ENCODE measurements at regions not wholly inside any gene's neighbourhood (a gene's known extent, or its start where the extent isn't known, plus 50 kb on each side); places are given as distances from the start of the nearest gene placed in this dataset.
"Not testable (repeated sequence)": the region's sequence is repeated elsewhere in the genome, so short reads cannot be mapped to it uniquely, and the experiment has no call there.

DNA sequence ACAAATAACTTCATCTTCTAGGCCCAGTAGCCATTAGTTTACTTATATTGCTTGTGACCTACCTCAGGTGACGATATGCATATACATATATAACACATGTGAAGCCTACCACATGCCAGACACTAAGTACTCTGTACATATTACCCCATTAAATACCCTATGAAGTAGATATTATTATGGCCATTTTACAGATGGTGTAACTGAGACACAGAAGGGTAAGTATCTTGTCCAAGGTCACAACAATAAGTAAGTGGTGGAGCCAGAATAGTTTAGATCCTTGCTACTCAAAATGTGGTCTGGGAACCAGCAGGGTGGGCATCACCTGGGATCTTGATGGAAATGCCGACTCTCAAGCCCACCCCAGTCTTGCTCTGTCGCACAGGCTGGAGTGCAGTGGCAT, 78.1 kb upstream of the RAPGEF2 start:
- H3K4me3 Mint-ChIP-seq: no peak overlapping the region
- POLR2A ChIA-PET: no interaction called here

DNA sequence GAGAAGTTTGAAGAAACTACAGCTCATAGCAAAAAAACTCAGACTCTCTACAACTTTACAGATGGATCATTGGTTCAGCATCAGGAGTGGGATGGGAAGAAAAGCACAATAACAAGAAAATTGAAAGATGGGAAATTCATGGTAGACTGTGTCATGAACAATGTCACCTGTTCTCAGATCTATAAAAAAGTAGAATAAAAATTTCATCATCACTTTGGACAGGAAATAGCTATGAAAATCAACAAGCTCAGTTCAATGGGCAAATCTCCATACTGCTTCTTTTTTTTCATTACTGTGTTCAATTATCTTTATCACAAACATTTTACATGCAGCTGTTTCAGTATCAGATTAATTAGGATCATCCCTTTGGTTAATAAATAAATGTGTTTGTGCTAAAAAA, 76.5 kb upstream of the RAPGEF2 start:
- H3K9me3 Mint-ChIP-seq: no peaks in the 10 kb centered on the region

More for the DNA sequence above, 78.1 kb upstream of the RAPGEF2 start:
- DNase-seq: no peak
- Mint-ChIP-seq H3K27ac (no peak overlapping the region), H3K36me3 (no peaks in the 10 kb centered on the region), H3K27me3 (peaks cover 0 to 3% of the 10 kb centered on the region in 2 donors), H3K9me3 (no peaks in the 10 kb centered on the region), H3K4me1 (no peaks in the 10 kb centered on the region)
- WGBS (ENCODE audit: insufficient coverage): 100% methylated on average over 2 of the region's 3 CpGs
- CTCF ChIA-PET: no interaction called here
- Histone ChIP-seq H3K4me3 (ENCODE audit: control insufficient read depth in 1 of 2, extremely low read depth in 1 of 2, low read length in 1 of 2) (no peak overlapping the region), H3K9me3 (no peaks in the 10 kb centered on the region), H3K27ac (ENCODE audit: low read length) (no peak overlapping the region), H3K36me3 (ENCODE audit: control insufficient read depth in 2 of 2, extremely low read depth in 1 of 2, insufficient read depth in 1 of 2, low read length in 1 of 2) (no peaks in the 10 kb centered on the region), H3K27me3 (replicated peaks in 1 of 2; ENCODE audit: control insufficient read depth in 2 of 2, extremely low read depth in 1 of 2, insufficient read depth in 2 of 2, low read length in 1 of 2) (no peaks in the 10 kb centered on the region), H3K4me1 (ENCODE audit: control insufficient read depth in 1 of 2, extremely low read depth in 1 of 2, insufficient read depth in 2 of 2, low read length in 2 of 2) (no peaks in the 10 kb centered on the region)
- ATAC-seq (replicated peaks in 1 of 4): no peak

DNA sequence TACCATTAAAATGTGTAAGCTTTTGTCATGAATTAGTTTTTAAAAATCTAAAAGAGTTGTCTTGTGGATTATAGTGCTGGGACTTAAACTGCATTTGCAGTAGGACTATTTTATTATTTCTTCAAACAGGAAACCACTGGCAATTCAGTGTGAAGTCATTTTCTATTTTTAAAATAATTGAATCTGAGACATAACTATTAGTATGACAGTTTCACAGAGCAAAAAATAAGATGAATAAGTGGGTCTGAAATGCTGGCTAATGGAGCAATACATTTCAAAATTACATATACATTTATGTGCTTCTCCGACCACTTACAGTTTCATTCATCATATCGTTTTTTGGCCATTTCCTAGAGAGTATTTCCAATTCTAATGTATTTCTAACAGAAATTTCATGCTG, 75.3 kb upstream of the RAPGEF2 start:
- H3K4me1 Mint-ChIP-seq: no peaks in the 10 kb centered on the region
- Histone ChIP-seq H3K4me1 (ENCODE audit: control insufficient read depth in 1 of 2, extremely low read depth in 1 of 2, insufficient read depth in 2 of 2, low read length in 2 of 2) (no peaks in the 10 kb centered on the region), H3K9me3 (no peaks in the 10 kb centered on the region), H3K27me3 (replicated peaks in 1 of 2; ENCODE audit: control insufficient read depth in 2 of 2, extremely low read depth in 1 of 2, insufficient read depth in 2 of 2, low read length in 1 of 2) (peaks cover 0 to 3% of the 10 kb centered on the region in 2 experiments), H3K36me3 (ENCODE audit: control insufficient read depth in 2 of 2, extremely low read depth in 1 of 2, insufficient read depth in 1 of 2, low read length in 1 of 2) (no peaks in the 10 kb centered on the region), H3K4me3 (ENCODE audit: control insufficient read depth in 1 of 2, extremely low read depth in 1 of 2, low read length in 1 of 2) (no peak overlapping the region), H3K27ac (ENCODE audit: low read length) (no peak overlapping the region)
- no peaks in the 10 kb centered on the region for H3K36me3 Mint-ChIP-seq
- H3K9me3 Mint-ChIP-seq: no peaks in the 10 kb centered on the region
- no CpG with 5 or more reads among the region's 2 CpGs for WGBS (ENCODE audit: insufficient coverage)
- peaks cover 4 to 6% of the 10 kb centered on the region in 2 donors for H3K27me3 Mint-ChIP-seq
- no peak overlapping the region for H3K4me3 Mint-ChIP-seq
- no peak overlapping the region for H3K27ac Mint-ChIP-seq
- CTCF ChIA-PET: no interaction called here
- POLR2A ChIA-PET: no interaction called here
- ATAC-seq (replicated peaks in 1 of 4) (no peak), DNase-seq (no peak)

More for the DNA sequence above, 76.5 kb upstream of the RAPGEF2 start:
- Mint-ChIP-seq H3K4me1 (no peaks in the 10 kb centered on the region), H3K4me3 (no peak overlapping the region), H3K27ac (no peak overlapping the region), H3K36me3 (no peaks in the 10 kb centered on the region), H3K27me3 (peaks cover 4% of the 10 kb centered on the region in 2 donors)
- peaks cover 0 to 3% of the 10 kb centered on the region in 2 experiments for H3K27me3 ChIP-seq (replicated peaks in 1 of 2; ENCODE audit: control insufficient read depth in 2 of 2, extremely low read depth in 1 of 2, insufficient read depth in 2 of 2, low read length in 1 of 2)
- H3K36me3 ChIP-seq (ENCODE audit: control insufficient read depth in 2 of 2, extremely low read depth in 1 of 2, insufficient read depth in 1 of 2, low read length in 1 of 2): no peaks in the 10 kb centered on the region
- POLR2A ChIA-PET: no interaction called here
- CTCF ChIA-PET: interaction anchor here in 1 of 2 donors (1.1 kb wide), 1 partner anchor 13 kb away, joined by 3 read pairs; no protein-coding TSS in a partner anchor
- H3K9me3 ChIP-seq: no peaks in the 10 kb centered on the region
- DNase-seq (no peak), ATAC-seq (replicated peaks in 1 of 4) (no peak)
- no peak overlapping the region for H3K27ac ChIP-seq (ENCODE audit: low read length)
- H3K4me3 ChIP-seq (ENCODE audit: control insufficient read depth in 1 of 2, extremely low read depth in 1 of 2, low read length in 1 of 2): no peak overlapping the region
- no peaks in the 10 kb centered on the region for H3K4me1 ChIP-seq (ENCODE audit: control insufficient read depth in 1 of 2, extremely low read depth in 1 of 2, insufficient read depth in 2 of 2, low read length in 2 of 2)

DNA sequence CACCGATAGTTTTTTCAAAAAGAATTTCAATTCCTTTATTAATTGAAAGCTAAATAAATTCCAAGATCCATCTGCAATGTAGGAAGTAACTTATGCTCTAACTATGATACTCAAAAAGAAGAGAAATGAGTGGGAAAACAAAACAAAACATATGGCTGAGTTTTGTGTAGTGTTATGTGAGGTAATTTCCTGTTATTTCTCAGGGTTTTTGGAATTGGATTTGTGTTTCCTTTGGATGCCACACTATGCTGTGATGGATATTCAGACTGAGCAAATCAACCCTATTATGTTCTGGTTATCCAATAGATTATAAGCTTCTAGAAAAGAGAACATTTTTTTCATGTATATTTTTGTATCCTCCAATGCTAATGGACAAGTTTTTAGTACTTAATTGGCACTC, 73.4 kb upstream of the RAPGEF2 start:
- WGBS (ENCODE audit: insufficient coverage): no CpG with 5 or more reads among the region's 1 CpG
- H3K4me3 Mint-ChIP-seq: no peak overlapping the region
- no peak overlapping the region for H3K27ac Mint-ChIP-seq
- peaks cover 4 to 6% of the 10 kb centered on the region in 2 donors for H3K27me3 Mint-ChIP-seq
- no peaks in the 10 kb centered on the region for H3K4me1 Mint-ChIP-seq
- H3K27ac ChIP-seq (ENCODE audit: low read length): no peak overlapping the region
- H3K36me3 Mint-ChIP-seq: no peaks in the 10 kb centered on the region
- H3K36me3 ChIP-seq (ENCODE audit: control insufficient read depth in 2 of 2, extremely low read depth in 1 of 2, insufficient read depth in 1 of 2, low read length in 1 of 2): no peaks in the 10 kb centered on the region
- no peaks in the 10 kb centered on the region for H3K9me3 ChIP-seq
- H3K27me3 ChIP-seq (replicated peaks in 1 of 2; ENCODE audit: control insufficient read depth in 2 of 2, extremely low read depth in 1 of 2, insufficient read depth in 2 of 2, low read length in 1 of 2): peaks cover 0 to 3% of the 10 kb centered on the region in 2 experiments
- CTCF ChIA-PET: no interaction called here
- H3K4me3 ChIP-seq (ENCODE audit: control insufficient read depth in 1 of 2, extremely low read depth in 1 of 2, low read length in 1 of 2): no peak overlapping the region
- H3K9me3 Mint-ChIP-seq: no peaks in the 10 kb centered on the region
- no peak for ATAC-seq (replicated peaks in 1 of 4)
- H3K4me1 ChIP-seq (ENCODE audit: control insufficient read depth in 1 of 2, extremely low read depth in 1 of 2, insufficient read depth in 2 of 2, low read length in 2 of 2): no peaks in the 10 kb centered on the region
- DNase-seq: no peak
- POLR2A ChIA-PET: interaction anchor here in 1 of 2 donors (0.6 to 1.5 kb wide), 3 partner anchors 9 to 347 kb away, joined by 3 to 5 read pairs (median 4); no protein-coding TSS in a partner anchor

DNA sequence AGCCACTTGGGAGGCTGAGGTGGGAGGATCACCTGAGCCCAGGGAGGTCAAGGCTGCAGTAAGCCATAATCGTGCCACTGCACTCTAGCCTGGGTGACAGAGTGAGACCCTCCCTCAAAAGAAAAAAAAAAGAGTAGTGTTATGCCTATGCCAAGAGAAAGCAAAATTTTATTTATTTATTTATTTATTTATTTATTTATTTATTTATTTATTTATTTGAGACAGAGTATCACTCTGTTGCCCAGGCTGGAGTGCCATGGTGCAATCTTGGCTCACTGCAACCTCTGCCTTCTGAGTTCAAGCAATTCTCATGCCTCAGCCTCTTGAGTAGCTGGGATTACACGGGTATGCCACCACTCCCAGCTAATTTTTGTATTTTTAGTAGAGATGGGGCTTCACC, 72.6 kb upstream of the RAPGEF2 start:
- 83% methylated on average over 1 of the region's 2 CpGs for WGBS (ENCODE audit: insufficient coverage)
- H3K4me3 Mint-ChIP-seq; CTCF ChIA-PET; H3K4me1 Mint-ChIP-seq; H3K36me3 Mint-ChIP-seq; H3K4me1 ChIP-seq (ENCODE audit: control insufficient read depth in 1 of 2, extremely low read depth in 1 of 2, insufficient read depth in 2 of 2, low read length in 2 of 2); H3K9me3 Mint-ChIP-seq; H3K9me3 ChIP-seq; H3K36me3 ChIP-seq (ENCODE audit: control insufficient read depth in 2 of 2, extremely low read depth in 1 of 2, insufficient read depth in 1 of 2, low read length in 1 of 2); H3K27ac ChIP-seq (ENCODE audit: low read length); DNase-seq; H3K27me3 ChIP-seq (replicated peaks in 1 of 2; ENCODE audit: control insufficient read depth in 2 of 2, extremely low read depth in 1 of 2, insufficient read depth in 2 of 2, low read length in 1 of 2); ATAC-seq (replicated peaks in 1 of 4); H3K27me3 Mint-ChIP-seq; H3K4me3 ChIP-seq (ENCODE audit: control insufficient read depth in 1 of 2, extremely low read depth in 1 of 2, low read length in 1 of 2); POLR2A ChIA-PET; H3K27ac Mint-ChIP-seq: not testable (repeated sequence)

DNA sequence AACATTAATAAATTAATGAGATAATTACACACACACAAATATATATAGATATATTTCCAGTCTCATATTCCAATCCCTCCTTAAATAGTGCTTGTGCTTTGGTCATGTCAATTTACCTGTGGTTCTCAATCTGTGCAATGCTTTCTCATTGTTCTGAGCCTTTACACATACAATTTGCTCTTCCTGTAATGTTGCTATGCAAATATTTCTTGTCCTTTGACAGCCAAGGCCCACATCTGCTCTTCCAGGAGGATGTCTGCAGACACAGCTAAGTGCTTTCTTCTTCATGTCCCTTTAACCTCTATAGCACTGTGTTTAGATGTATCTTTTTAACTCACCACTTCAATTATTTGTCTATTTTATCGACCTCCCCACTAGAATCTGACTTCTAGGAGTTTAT, 67.3 kb upstream of the RAPGEF2 start:
- DNase-seq (no peak), ATAC-seq (replicated peaks in 1 of 4) (no peak)
- no peaks in the 10 kb centered on the region for H3K36me3 ChIP-seq (ENCODE audit: control insufficient read depth in 2 of 2, extremely low read depth in 1 of 2, insufficient read depth in 1 of 2, low read length in 1 of 2)
- no peak overlapping the region for H3K27ac Mint-ChIP-seq
- WGBS (ENCODE audit: insufficient coverage): no CpG with 5 or more reads among the region's 1 CpG
- H3K27me3 Mint-ChIP-seq: peaks cover 4 to 10% of the 10 kb centered on the region in 2 donors
- no peak overlapping the region for H3K4me3 ChIP-seq (ENCODE audit: control insufficient read depth in 1 of 2, extremely low read depth in 1 of 2, low read length in 1 of 2)
- no peaks in the 10 kb centered on the region for H3K4me1 Mint-ChIP-seq
- ChIA-PET CTCF (no interaction called here), POLR2A (no interaction called here)
- no peak overlapping the region for H3K27ac ChIP-seq (ENCODE audit: low read length)
- no peak overlapping the region for H3K4me3 Mint-ChIP-seq
- H3K9me3 Mint-ChIP-seq: no peaks in the 10 kb centered on the region
- no peaks in the 10 kb centered on the region for H3K9me3 ChIP-seq
- no peaks in the 10 kb centered on the region for H3K4me1 ChIP-seq (ENCODE audit: control insufficient read depth in 1 of 2, extremely low read depth in 1 of 2, insufficient read depth in 2 of 2, low read length in 2 of 2)
- H3K27me3 ChIP-seq (replicated peaks in 1 of 2; ENCODE audit: control insufficient read depth in 2 of 2, extremely low read depth in 1 of 2, insufficient read depth in 2 of 2, low read length in 1 of 2): peaks cover 0 to 5% of the 10 kb centered on the region in 2 experiments
- H3K36me3 Mint-ChIP-seq: no peaks in the 10 kb centered on the region

DNA sequence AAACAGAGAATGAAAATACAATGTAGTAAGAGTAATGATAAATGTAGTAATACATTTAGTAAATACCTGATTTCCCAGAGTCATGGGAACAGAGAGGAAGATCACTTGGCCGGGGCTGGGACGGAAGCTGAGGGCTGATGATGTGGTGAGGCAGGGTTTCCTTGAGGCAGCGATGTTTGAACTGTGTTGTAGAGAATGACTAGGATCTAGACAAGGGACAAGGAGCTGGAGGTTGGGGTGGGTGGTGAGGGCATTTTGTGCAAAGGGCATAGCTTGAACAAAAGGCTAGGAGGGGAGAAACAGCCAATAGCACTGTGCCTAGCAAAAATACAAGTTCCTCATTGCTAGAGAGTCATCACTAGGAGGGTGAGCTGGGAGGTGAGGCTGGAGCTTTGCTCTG, 64.3 kb upstream of the RAPGEF2 start:
- Histone ChIP-seq H3K9me3 (no peaks in the 10 kb centered on the region), H3K27me3 (replicated peaks in 1 of 2; ENCODE audit: control insufficient read depth in 2 of 2, extremely low read depth in 1 of 2, insufficient read depth in 2 of 2, low read length in 1 of 2) (peaks cover 0 to 8% of the 10 kb centered on the region in 2 experiments), H3K4me1 (ENCODE audit: control insufficient read depth in 1 of 2, extremely low read depth in 1 of 2, insufficient read depth in 2 of 2, low read length in 2 of 2) (no peaks in the 10 kb centered on the region), H3K27ac (ENCODE audit: low read length) (no peak overlapping the region), H3K36me3 (ENCODE audit: control insufficient read depth in 2 of 2, extremely low read depth in 1 of 2, insufficient read depth in 1 of 2, low read length in 1 of 2) (no peaks in the 10 kb centered on the region), H3K4me3 (ENCODE audit: control insufficient read depth in 1 of 2, extremely low read depth in 1 of 2, low read length in 1 of 2) (no peak overlapping the region)
- Mint-ChIP-seq H3K36me3 (no peaks in the 10 kb centered on the region), H3K4me1 (no peaks in the 10 kb centered on the region), H3K9me3 (no peaks in the 10 kb centered on the region), H3K4me3 (no peak overlapping the region), H3K27me3 (peaks cover 13 to 22% of the 10 kb centered on the region in 2 donors), H3K27ac (no peak overlapping the region)
- ChIA-PET CTCF (interaction anchor here in 1 of 2 donors (0.6 kb wide), 1 partner anchor 13 kb away, joined by 3 read pairs; no protein-coding TSS in a partner anchor), POLR2A (interaction anchor here in 1 of 2 donors (0.6 to 1.3 kb wide), 2 partner anchors 10 to 62 kb away, joined by 4 to 7 read pairs; no protein-coding TSS in a partner anchor)
- WGBS (ENCODE audit: insufficient coverage): 76% methylated on average over 3 of the region's 3 CpGs
- DNase-seq (no peak), ATAC-seq (replicated peaks in 1 of 4) (no peak)
